ENCODE measurements at regions not wholly inside any gene's neighbourhood (a gene's known extent, or its start where the extent isn't known, plus 50 kb on each side); places are given as distances from the start of the nearest gene placed in this dataset.

GRCh38 chr2:11032396-11032795, 120.7 kb downstream of the KCNF1 start:
- TF ChIP-seq CTCF (IDR thresholded peaks at IDR 0.05; ENCODE audit: low read depth, low read length, missing control alignments) = no peak
- DNase-seq (ENCODE audit: low read depth) = no peak

GRCh38 chr2:11033114-11033513, 121.4 kb downstream of the KCNF1 start:
- no peak for DNase-seq (ENCODE audit: low read depth)
- no peak for TF ChIP-seq CTCF (IDR thresholded peaks at IDR 0.05; ENCODE audit: low read depth, low read length, missing control alignments)
- no peak overlapping the region for H3K4me3 ChIP-seq (ENCODE audit: low read depth, low read length)

More at GRCh38 chr2:11032396-11032795, 120.7 kb downstream of the KCNF1 start:
- no peak overlapping the region for H3K4me3 ChIP-seq (ENCODE audit: low read depth, low read length)

GRCh38 chr2:11038641-11039040, 116.6 kb upstream of the SLC66A3 start:
- no peak for TF ChIP-seq CTCF (IDR thresholded peaks at IDR 0.05; ENCODE audit: low read depth, low read length, missing control alignments)
- no peak overlapping the region for H3K4me3 ChIP-seq (ENCODE audit: low read depth, low read length)
- no peak for DNase-seq (ENCODE audit: low read depth)

- no peak for TF ChIP-seq CTCF (IDR thresholded peaks at IDR 0.05; ENCODE audit: low read depth, low read length, missing control alignments)
- H3K4me3 ChIP-seq (ENCODE audit: low read depth, low read length) = no peak overlapping the region
- DNase-seq (ENCODE audit: low read depth) = no peak
These were observed 114.3 kb upstream of the SLC66A3 start for GRCh38 chr2:11040992-11041391.

GRCh38 chr2:11042841-11043240, 112.4 kb upstream of the SLC66A3 start:
- no peak for TF ChIP-seq CTCF (IDR thresholded peaks at IDR 0.05; ENCODE audit: low read depth, low read length, missing control alignments)
- DNase-seq (ENCODE audit: low read depth) = no peak
- H3K4me3 ChIP-seq (ENCODE audit: low read depth, low read length) = no peak overlapping the region

- no peak for TF ChIP-seq CTCF (IDR thresholded peaks at IDR 0.05; ENCODE audit: low read depth, low read length, missing control alignments)
- DNase-seq (ENCODE audit: low read depth) = no peak
- no peak overlapping the region for H3K4me3 ChIP-seq (ENCODE audit: low read depth, low read length)
These were observed 112.0 kb upstream of the SLC66A3 start for GRCh38 chr2:11043245-11043644.

- TF ChIP-seq CTCF (IDR thresholded peaks at IDR 0.05; ENCODE audit: low read depth, low read length, missing control alignments) = no peak
- H3K4me3 ChIP-seq (ENCODE audit: low read depth, low read length) = no peak overlapping the region
- no peak for DNase-seq (ENCODE audit: low read depth)
These were observed 111.1 kb upstream of the SLC66A3 start for GRCh38 chr2:11044201-11044600.
